Posterior vena cava (tissue), 2 donors: ENCODE measurements at regions not wholly inside any gene's neighbourhood (a gene's known extent, or its start where the extent isn't known, plus 50 kb on each side); places are given as distances from the start of the nearest gene placed in this dataset.
"Not testable (repeated sequence)": the region's sequence is repeated elsewhere in the genome, so short reads cannot be mapped to it uniquely, and the experiment has no call there.

Experiments used
- DNase-seq: peaks from one replicate; pipeline ENCODE4 v3.0.0-alpha.2; 2020; ENCODE audit warnings: low spot score
- intact Hi-C, 2 donors: fragments of 100-400 bp; cut with DNase I; formaldehyde crosslinking; loops; one replicate each; pipeline versions ENCODE4 v1.14.1 to v1.14.2; 2022 to 2023
- donor health status: DM: yes; HTN: yes; CAD: no.
- donor health status: DM: yes; HTN: yes; CAD: no.

DNA sequence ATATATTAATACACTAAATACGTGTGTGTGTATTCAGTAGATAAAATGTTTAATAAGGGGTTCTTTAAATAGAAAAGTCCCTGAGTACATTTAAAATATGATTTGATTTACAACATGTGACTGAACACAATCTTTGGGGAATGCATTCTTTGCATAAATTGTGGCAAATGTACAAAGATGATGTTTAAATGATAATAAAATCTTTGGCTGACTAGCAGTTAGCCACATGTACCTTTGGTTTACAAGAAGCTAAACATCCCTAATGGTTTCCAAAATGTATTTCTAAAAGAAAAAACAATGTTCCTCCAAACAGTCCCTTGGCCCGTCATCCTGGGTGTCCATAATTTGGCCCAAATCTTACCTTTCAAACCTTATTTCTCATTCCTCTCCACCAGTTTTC lies 106.4 kb upstream of the MARK1 start:
- DNase-seq, result no peak
- intact Hi-C loops, result no loop called here

DNA sequence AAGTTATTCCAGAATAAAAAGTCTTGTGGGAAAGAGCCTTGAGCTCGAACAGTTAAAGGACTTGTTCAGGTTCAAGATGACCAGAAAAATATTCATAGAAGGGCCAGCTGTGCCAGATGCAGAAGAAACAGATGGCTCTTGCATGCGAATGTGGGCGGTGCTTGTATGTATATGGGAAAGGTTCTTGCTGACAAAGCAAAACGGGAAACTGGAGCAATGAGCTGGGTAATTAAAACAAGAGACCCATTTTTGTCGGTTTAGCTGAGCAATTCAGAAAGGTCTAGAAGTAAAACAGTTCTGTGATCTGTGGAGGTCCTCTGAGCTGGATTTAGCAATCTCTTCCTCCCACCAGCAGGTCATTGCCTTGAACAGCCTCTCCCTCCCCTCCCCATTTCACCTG lies 107.2 kb upstream of the MARK1 start:
- no peak for DNase-seq
- intact Hi-C loops, result no loop called here

DNA sequence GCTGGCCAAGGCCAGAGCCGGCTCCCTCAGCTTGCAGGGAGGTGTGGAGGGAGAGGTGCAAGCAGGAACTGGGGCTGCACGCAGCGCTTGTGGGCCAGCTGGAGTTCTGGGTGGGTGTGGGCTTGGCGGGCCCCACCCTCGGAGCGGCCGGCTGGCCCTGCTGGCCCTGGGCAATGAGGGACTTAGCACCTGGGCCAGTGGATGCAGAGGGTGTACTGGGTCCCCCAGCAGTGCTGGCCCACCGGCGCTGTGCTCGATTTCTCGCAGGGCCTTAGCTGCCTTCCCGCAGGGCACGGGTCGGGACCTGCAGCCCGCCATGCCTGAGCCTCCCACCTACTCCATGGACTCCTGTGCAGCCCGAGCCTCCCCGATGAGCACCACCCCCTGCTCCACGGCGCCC lies 115.6 kb upstream of the MARK1 start:
- DNase-seq, intact Hi-C loops: not testable (repeated sequence)

DNA sequence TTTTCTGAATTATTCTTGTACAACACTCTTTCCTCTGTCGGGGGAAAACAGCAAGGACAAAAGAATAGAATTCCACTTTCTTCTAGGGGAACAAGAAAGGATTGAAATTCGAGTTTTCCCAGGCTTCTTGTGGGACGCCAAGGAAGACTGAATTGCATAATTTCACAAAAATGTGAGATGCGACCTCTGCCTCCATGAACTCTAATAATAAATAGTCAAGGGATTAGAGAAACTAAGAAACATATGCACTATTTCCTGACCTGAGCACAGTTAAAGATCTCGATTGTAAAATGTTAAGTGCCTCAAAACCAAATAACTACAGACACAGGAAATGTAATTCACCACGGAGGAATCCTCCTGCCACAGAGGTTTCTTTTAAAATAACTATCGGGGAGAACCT lies 117.3 kb upstream of the MARK1 start:
- no peak for DNase-seq

DNA sequence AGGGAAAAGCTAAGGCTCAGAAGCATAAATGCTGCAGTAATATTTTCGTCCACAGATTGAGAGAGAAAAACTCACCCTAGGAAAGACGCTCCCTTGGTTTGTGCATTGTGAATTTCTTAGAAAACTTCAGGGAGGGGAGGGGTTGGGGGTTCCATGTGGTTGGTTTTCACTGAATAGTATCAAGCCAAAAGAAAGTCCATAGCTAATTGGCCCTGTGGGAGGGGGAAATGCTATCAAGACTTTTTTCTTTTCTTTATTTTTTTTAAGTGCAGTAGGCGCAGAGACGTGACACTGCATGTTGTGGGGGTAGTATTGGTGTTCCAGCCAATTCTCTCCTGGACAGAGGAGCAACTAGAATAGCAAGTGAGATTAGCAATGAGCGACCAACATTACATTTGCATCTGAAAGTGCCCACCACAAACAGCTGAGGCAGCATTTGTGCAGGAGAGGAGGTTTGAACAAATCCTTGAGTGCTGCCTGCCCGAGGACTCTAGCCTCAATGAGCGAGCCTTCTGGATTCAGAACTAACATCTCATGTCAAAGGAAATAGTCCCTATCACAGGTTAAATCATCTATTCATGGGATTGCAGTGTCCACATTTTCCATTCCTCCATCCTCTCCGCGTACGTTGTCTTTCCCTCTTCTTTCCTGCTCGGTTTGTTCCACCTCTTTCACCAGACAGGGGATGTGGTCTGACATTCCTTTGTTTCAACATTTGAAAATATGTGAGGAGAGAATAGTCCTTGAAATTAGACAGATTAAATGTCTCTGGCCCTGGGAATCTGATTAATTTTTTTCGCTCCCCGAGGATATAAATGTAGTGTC lies 118.0 kb upstream of the MARK1 start:
- intact Hi-C loops, result no loop called here
- no peak for DNase-seq

More for the DNA sequence above, 117.3 kb upstream of the MARK1 start:
- intact Hi-C loops, result no loop called here

DNA sequence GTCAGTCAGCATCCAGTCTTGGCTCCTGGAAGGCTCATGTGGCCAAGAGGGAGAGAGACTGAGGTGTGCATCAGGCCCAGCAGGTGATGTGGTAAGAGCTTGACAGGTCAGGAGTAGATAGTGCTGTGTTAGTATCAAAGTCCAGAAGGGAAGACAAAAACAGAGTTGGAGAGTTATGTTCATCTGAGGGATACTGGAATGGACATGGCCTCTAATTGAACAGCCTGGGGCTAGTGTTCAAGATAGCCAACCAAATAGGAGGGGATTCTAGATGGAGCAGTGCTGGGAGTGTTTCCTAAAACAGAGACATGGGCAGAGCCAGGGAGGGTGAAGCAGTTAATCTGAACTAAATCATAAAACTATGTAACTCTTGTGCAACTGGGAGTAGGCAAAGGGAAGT lies 120.7 kb upstream of the MARK1 start:
- no peak for DNase-seq
- intact Hi-C loops, result no loop called here

DNA sequence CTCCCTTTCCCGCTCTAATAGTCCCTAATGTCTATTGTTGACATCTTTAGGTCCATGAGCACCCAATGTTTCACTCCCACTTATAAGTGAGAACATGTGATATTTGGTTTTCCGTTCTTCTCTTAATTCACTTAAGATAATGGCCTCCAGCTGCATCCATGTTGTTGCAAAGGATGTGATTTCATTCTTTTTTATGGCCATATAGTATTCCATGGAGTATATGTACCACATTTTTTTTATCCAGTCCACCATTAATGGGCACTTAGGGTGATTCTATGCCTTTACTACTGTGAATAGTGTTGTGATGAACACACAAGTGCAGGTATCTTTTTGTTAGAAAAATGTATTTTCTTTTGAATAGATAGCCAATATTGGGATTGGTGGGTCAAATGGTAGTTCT lies 126.0 kb upstream of the RAB3GAP2 start:
- DNase-seq, result no peak
- intact Hi-C loops, result no loop called here

DNA sequence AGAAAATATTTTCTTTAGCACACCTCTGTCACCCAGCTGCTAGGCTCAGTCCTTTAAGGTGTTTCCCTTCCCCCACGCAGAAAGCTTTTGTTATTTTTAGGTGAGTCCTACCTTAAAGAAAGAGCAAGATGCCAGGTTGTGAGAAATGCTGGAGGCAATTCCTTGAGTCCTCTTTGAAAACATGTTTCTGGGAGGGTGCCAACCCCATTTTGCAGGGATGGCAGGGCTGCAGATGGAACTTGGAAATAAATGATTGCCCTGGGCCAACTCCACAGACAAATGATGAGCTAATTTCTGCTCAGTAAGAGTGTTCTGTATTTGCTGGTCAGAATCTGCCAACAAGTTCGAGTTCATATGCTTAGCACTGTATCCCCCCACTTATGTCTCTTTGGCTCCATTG lies 119.2 kb upstream of the RAB3GAP2 start:
- intact Hi-C loops, result no loop called here
- DNase-seq, result no peak

DNA sequence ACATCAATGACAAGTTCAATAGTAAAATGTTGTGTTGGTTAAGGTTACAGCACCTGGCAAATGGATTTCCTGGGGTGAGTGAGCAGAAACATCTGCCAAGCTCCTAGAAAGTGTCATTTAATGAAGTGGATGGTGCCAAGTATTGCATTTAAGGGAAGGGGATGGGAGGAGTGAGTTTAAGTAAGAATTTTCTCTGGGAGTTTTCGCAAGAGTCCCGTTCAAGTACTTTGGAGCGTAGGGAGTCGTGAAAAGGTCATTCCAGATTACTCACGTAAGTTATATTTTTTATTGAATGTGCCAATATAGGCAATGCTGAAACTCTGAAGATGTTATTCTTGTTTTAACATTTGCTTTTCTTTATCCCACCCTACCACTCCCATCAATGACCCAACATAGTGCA lies 117.4 kb upstream of the RAB3GAP2 start:
- DNase-seq, result no peak
- intact Hi-C loops, result no loop called here

DNA sequence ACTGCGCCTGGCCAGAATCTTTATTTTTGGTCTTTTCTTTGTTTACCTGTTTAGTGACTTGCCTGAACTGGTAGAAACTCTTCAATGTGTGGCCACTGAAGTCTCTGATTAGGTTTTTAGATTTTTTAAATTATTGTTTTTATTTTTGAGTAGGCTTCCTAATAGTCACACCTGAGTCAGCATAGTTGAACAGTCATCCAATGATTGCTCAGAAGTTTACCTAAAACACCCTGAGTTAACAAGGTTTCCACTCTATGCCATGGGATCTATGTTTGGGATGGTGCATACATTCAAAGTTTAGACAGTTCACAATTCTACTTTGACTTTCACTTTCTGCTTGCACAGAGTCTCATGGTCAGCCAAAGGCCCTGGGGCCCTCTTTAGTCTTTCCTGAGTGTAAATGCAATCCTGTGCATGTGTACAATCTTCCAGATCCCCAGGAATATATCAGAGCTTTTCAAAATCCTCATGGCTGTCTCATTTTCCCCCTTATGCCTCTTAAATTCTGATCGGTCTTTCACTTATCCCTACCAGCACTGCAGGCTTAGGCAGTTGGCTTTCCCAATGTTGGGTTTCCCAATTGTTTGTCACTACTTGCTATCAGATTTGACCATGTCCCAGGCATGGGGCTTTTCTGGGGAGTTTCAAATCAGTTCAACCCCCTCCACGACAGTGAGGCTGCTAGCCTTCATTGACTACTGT lies 114.4 kb upstream of the RAB3GAP2 start:
- intact Hi-C loops, result no loop called here
- DNase-seq, result no peak

DNA sequence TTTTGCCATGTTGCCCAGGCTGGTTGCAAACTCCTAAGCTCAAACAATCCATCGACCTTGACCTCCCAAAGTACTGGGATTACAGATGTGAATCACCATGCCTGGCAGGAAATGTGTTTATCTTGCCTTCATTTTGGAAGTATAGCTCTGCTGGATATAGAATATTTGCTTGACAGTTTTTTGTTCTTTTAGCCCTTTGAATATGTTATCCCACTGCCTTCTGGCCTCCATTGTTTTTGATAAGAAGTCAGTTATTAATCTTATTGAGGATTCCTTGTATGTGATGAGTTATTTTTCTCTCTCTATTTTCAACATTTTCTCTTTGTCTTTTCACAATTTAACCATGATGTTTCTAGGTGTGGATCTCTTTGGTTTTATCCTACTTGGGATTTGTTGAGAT lies 112.9 kb upstream of the RAB3GAP2 start:
- intact Hi-C loops, result no loop called here
- DNase-seq, result no peak

DNA sequence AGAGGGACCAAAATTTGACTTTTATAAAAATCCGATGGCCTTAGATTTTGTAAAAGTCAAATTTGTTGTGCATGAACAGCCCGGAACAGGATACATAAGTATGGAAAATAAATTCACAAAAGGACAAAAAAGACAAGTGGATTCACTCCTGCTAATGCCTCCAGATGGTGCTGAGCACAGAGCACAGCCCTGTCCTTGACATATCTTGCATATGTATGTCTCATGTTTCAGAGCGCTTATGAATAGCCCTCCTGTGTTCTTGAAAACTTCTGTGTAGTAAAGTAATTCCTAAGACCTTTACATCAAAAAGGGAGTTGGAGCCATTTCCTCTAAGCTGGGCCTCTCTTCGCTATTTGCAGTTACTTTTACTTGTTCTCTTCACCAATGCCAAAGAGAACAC lies 110.7 kb upstream of the RAB3GAP2 start:
- DNase-seq, result no peak
- intact Hi-C loops, result no loop called here

DNA sequence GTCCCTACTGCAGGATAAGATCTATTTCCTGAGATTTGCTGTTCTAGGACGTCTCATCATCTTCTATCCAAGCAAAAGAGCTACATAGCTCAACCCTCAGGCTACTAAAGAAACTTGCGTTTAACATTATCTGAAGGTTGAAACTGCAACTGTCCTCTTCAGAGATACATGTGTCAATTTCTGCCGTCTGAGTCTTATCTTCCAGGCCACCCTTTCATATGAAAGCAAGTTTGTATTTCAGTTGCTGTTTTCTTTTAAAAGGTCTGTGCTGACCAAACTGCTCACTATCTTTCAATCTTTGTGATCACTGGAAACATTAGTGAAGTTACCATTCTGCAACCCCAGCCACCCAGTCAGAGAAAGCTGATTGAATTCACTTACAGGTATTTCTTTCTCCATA lies 108.6 kb upstream of the RAB3GAP2 start:
- intact Hi-C loops, result no loop called here
- no peak for DNase-seq

DNA sequence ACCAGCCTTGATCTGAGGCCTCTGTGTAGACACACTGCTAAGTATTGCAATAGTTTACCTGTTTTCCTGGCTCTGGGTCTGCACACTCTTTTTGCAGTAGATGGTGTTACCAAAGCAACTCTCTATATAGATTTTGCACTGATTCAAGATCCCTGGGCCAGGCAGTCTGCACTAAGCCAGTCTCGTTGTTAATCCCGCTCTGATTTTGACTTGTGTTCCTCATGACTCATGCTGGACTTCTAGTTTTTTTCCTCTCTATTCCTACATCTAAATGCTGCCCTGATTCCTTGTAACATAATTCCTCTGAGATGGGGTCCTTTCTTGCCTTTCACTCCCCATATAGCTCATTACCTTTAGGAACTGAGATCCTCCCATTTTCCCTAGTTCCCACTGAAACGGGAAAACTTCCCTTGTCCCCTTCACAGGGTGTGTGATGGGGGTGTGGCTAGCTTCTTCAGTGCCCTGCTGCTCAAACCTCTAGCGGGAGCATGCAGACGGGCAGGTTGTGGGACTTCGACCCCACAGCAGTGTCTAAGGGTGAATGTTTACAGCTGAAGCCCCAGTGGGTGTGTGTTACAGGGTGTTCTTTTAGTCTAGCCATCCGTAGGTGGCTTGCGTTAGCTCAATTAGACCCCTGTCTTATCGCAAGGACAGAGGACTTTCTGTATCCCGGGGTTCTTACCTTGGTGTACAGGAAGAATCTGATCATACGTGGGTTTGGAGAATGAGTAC lies 106.5 kb upstream of the RAB3GAP2 start:
- DNase-seq, result no peak
- intact Hi-C loops, result no loop called here

DNA sequence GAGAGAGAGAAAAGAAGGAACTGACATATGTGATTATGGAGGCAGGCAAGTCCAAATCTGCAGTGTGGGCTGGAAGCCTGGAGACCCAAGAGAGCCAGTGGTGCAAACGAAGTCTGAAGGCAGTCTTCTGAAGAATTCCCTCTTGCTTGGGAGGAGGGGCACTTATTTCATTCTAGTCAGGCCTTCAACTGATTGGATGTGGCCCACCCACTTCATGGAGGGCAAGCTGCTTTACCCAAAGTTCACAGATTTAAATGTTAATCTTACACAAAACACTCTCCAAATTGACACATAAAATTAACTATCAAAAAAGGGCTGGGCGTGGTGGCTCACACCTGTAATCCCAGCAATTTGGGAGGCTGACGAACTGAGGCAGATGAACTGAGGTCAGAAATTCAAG lies 103.5 kb upstream of the RAB3GAP2 start:
- intact Hi-C loops, result no loop called here
- DNase-seq, result no peak

DNA sequence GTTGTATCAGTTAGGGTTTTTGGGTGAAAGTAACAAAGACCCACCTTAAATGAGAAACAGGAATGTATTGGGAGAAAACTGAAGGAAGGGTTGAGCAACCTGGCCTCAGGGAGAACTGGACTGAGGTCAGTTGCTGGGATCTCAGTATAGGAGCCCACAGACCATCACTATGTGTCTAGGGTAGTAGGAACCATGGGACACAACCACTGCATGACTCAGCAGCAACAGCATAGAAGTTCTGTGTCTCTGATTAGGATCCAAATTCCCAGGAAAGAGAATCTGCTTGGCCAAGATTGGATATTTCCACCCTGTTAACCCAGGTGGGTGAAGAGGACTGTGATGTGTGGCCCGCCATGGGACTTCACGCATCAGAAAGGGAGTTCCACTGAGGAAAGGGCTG lies 102.2 kb upstream of the RAB3GAP2 start:
- no peak for DNase-seq
- intact Hi-C loops, result no loop called here

DNA sequence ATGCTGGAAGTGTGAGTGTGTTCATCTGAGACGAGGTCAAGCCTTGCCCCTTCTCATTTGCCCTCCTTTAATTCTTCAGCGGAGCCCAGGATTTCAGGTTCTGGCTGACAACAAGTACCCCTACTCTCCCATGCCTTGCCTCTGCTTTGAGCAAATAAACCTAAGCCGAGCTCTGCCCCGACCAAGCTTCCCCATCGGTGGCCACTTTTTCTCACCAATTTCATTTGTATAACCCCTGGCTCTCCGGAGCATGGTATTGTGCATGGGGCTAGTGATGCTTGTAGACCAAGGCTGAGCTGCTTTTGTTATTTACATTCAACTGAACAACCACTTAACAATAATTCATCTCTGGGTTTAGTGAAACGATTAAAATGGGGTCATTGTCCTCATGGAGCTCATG lies 100.2 kb upstream of the RAB3GAP2 start:
- intact Hi-C loops, result no loop called here
- DNase-seq, result no peak

DNA sequence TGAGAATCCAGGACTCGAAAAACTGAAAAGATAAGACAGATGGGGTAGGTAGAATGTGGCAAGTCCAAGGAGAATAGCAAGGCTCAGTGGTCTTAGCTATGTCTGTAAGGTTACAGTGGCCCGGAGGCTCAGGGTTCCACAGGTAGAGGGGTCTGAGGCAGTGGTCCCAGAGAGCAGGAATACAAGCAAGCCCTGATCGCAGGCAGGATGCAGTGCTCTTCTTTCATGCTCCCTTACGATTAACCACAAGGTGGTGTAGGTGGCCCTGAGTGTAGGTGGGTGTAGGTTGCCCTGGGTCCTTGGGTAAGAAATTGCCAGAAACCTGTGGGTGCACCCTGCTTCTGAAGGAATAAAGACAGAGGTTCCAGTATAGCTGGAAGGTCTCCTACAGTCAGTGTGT lies 99.1 kb upstream of the RAB3GAP2 start:
- intact Hi-C loops, result no loop called here
- DNase-seq, result no peak

DNA sequence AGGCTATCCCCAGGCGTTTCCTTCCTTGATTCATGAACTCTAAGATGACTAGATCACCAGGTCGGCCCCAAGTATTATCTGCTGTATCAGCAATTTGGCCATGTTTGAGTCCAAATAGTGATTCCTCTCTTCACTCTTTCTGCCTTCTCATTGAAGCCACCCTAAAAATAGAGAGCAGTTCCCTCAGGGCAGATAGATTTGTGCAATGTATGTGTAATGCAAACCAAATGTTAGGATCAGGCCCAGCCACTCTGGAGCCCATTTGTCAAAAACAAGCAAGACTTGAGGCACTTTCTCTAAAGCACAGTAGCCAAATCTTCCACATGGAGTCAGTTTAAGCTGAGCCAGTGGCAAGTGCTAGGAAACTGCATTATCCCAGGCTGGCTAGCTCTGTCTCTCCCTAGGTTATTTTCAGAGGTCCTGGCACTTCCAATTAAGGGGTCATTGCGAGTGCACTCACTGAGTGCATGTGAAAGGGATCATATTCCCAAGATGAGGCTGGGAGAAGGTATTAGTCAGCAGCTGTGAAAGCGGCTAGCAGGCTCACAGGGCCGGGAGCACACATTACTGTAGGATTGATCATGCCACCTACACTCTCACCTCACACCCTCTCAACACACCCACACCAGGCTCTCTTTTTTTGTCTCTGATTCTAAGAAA lies 97.9 kb upstream of the RAB3GAP2 start:
- intact Hi-C loops, result no loop called here
- DNase-seq, result no peak

DNA sequence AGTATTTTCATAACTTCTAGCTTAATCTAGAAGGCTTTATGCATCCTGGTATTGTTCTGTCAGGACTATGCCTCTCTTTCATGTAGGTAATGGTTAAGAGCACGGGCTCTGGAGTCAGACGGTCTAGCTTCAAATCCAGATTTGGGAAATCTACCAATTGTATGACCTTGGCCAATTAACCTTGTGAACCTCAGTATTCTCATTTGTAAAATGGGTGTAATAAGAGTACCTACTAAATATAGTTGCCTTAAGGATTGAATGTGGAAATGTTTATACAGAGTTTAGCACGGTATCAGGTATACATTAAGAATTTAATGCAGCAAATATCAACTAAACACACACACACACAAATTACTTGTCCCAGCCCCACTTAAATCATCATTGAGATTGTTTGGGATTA lies 97.3 kb upstream of the RAB3GAP2 start:
- intact Hi-C loops, result no loop called here
- no peak for DNase-seq
